SKM-1 (cell line): ENCODE measurements at regions not wholly inside any gene's neighbourhood (a gene's known extent, or its start where the extent isn't known, plus 50 kb on each side); places are given as distances from the start of the nearest gene placed in this dataset.

ENCODE experiments used
- DNase-seq: peaks from one replicate; lab custom pipeline; 2025; ENCODE audit not compliant: unreplicated experiment; lab: John Stamatoyannopoulos, UW

- DNase-seq: no peak
Measured at GRCh38 chr9:87818308-87818707, 64.4 kb upstream of the SPATA31E1 start.

DNA sequence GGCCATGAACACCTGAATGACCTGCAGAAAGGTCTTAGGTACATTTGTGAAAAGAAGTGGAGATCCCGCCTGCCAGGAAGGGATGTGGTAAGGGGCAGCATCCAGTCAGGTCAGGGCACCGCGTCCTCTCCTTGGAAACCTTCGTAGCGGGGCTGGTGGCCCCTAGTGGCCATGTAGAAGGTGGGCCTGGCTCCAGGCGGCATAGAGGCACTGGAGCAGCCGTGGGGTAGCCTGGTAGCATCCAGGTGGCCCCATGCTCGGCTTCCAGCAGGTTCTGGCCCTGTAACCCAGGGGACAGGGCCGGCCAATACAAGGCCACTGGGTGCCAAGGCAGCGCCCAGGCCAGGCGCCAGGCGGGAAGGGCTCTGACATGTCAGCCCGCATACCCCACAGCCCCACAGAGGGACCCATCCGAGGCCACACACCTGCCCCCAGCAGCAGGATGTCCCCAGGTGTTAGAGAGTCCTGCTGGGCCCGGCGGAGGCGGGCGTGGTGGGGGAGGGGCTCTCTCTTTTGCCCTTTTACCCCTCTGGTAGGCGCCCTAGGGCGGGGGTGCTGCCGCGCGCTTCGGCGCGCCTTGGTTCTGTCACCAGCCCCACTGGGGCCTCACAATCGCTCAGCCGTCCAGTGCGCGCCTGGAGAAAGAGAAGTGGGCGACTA is 58.3 kb upstream of the SPATA31E1 start:
- DNase-seq: no peak

DNA sequence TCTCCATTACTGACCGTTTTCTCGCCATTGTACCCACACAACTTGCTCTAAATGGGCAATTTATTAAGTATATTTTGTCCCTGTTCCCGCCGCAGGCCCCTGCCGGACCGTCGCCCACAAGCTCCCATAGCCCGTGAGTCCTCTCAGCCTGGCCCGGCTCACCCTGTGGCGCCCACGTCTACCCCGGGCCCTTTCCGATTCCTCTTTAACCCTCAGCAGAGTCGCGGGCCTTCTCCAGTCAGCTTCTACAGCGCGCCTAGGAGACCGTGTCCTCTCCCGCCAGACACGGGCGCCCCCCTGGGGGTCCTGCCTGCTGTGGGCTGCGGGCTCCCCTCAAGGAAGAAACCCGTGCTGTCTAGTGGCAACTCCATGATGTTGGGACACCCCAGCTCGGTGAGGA is 57.8 kb upstream of the SPATA31E1 start:
- DNase-seq: no peak

DNA sequence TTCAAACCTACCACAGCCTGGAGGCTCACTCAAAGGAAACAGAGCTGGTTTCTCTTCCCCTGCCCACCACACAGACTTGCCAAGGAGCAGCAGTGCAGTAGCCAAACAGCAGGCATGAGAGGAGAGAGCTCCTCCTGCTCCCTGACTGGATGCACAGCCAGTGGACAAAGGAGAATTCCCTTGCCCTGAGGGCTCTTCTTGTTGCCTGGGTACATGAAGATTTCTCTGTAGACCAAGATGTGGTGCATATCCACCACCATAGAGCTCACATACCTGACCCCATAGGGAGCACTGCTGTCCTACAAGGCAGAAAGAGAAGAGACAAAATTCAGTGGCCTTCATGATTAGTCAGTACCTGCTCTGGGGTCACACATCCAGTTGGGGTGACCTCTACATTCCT is 56.3 kb upstream of the SPATA31E1 start:
- DNase-seq: no peak

- DNase-seq: no peak
Measured at GRCh38 chr9:87827341-87827740, 55.3 kb upstream of the SPATA31E1 start.

DNA sequence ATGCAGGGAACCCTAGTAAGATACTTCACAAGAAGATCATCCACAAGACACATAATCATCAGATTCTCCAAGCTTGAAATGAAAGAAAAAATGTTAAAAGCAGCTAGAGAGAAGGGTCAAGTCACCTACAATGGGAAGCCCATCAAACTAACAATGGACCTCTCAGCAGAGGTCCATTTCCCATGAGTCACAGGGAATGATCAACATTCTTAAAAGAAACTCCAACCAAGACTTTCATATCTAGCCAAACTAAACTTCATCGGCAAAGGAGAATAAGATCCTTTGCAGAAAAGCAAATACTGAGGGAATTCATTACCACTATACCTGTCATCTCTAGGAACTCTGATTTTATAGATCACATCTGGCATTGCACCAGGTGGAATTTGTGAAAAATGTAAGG is 52.9 kb upstream of the SPATA31E1 start:
- DNase-seq: no peak

DNA sequence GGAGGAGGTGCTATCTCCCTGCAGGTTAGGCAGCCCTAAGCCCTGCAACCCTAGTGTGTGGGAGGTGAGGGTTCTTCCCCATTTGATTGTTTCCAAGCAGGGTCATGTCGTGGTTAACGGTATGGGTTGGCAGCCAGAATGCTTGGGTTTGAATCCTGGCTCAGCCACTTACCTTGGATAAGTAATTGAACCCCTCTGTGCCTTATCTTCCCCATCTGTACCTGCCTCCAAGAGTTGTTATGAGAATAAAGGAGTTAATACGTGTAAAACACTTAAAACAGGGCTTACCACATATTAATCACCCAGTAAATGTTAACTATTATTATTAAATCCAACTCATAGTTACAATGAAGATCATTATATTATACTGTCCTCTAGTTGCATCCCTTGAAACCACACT is 52.2 kb upstream of the SPATA31E1 start:
- no peak for DNase-seq

- DNase-seq: no peak
Measured at GRCh38 chr9:87831159-87831558, 51.5 kb upstream of the SPATA31E1 start.
